ENCODE measurements at regions not wholly inside any gene's neighbourhood (a gene's known extent, or its start where the extent isn't known, plus 50 kb on each side); places are given as distances from the start of the nearest gene placed in this dataset.

DNA sequence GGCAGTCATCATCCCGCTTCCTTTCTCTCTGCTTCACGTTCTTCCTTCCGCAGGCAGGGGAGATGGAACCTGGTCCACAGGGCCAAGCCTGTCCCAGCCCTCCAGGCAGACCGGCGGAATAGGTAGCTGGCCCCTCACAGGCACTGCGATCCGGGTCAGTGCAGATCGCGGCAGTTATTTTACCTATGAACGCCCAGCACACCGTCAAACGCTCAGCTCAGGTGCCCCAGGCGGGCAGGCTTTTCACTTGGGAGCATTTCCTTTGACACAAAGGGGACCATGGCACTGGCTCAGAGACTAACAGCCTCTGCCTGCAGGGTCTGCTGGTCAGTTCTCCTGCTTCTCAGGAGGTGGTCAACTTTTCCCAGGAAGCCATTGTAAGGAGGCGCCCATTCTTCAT lies 97.0 kb upstream of the ZNF98 start:
- ChIA-PET POLR2A (no interaction called here), CTCF (ENCODE audit: low intra/inter-chr PET ratio, low total read pairs) (no interaction called here)
- no peak for DNase-seq (ENCODE audit: low spot score)
- ATAC-seq = no peak
- no peak overlapping the region for H3K27ac ChIP-seq (ENCODE audit: extremely low read length, insufficient read depth, low read length)
- no TSS peak for BruUV-seq (replicated peaks)
- intact Hi-C loops (cut with micrococcal nuclease; ENCODE audit: unreplicated experiment) = no loop called here
- in situ Hi-C loops (cut with HindIII; ENCODE audit: extremely low pct_ligation_motif_present, low pct_unique_long_range_greater_than_20kb) = no loop called here
- FAIRE-seq = no peak
- WGBS (ENCODE audit: low lambda C conversion rate) = 72% methylated on average over 9 of the region's 14 CpGs
- no peaks in the 10 kb centered on the region for H3K79me2 ChIP-seq (ENCODE audit: insufficient read depth, low read length)
- H3K9ac ChIP-seq (ENCODE audit: insufficient read depth, low read depth, low read length) = no peak overlapping the region
- H4K20me1 ChIP-seq (ENCODE audit: insufficient read depth, low read length) = no peaks in the 10 kb centered on the region
- H2AFZ ChIP-seq (ENCODE audit: low read length) = no peak overlapping the region
- no peaks in the 10 kb centered on the region for H3K4me1 ChIP-seq (ENCODE audit: insufficient read depth, low read length)
- peaks cover 91% of the 10 kb centered on the region for H3K9me3 ChIP-seq (ENCODE audit: low read length)
- H3K4me3 ChIP-seq (replicated peaks in 1 of 3; ENCODE audit: insufficient read depth in 1 of 3, low read depth in 2 of 3, low read length in 3 of 3) = no peak overlapping the region
- no peaks in the 10 kb centered on the region for H3K36me3 ChIP-seq (replicated peaks in 1 of 2; ENCODE audit: control insufficient read depth in 1 of 2, insufficient read depth in 2 of 2, low read length in 2 of 2)
- H3K4me2 ChIP-seq (ENCODE audit: low read depth, low read length) = no peak overlapping the region
- no peaks in the 10 kb centered on the region for H3K27me3 ChIP-seq (ENCODE audit: control insufficient read depth in 1 of 2, insufficient read depth in 2 of 2, low read length in 2 of 2)
- TF ChIP-seq ZHX2 (IDR thresholded peaks at IDR 0.05; ENCODE audit: low read depth) = no peak
- TF ChIP-seq ZHX2 (CRISPR knock-in tag; IDR thresholded peaks at IDR 0.05; ENCODE audit: borderline replicate concordance) = no peak
- TF ChIP-seq KDM5A (IDR thresholded peaks at IDR 0.05; ENCODE audit: borderline replicate concordance, low read length) = no peak
- TF ChIP-seq KAT8 (CRISPR knock-in tag; IDR thresholded peaks at IDR 0.05) = no peak
- no peak for TF ChIP-seq ARHGAP35 (CRISPR knock-in tag; IDR thresholded peaks at IDR 0.05; ENCODE audit: borderline replicate concordance)
- TF ChIP-seq ZFP36 (IDR thresholded peaks at IDR 0.05; ENCODE audit: borderline replicate concordance, low read depth, low read length, partially characterized antibody) = no peak
- TF ChIP-seq TIGD3 (CRISPR knock-in tag; IDR thresholded peaks at IDR 0.05; ENCODE audit: borderline replicate concordance) = no peak
- TF ChIP-seq ZNF83 (CRISPR knock-in tag; IDR thresholded peaks at IDR 0.05; ENCODE audit: borderline replicate concordance) = no peak
- TF ChIP-seq TCF7 (IDR thresholded peaks at IDR 0.05; ENCODE audit: low read depth) = no peak
- no peak for TF ChIP-seq SAFB2 (CRISPR knock-in tag; IDR thresholded peaks at IDR 0.05; ENCODE audit: borderline replicate concordance, low read depth)
- TF ChIP-seq SP140L (CRISPR knock-in tag; IDR thresholded peaks at IDR 0.05; ENCODE audit: borderline replicate concordance) = no peak
- no peak for TF ChIP-seq ZNF33B (CRISPR knock-in tag; IDR thresholded peaks at IDR 0.05)
- no peak for TF ChIP-seq MTF2 (CRISPR knock-in tag; IDR thresholded peaks at IDR 0.05; ENCODE audit: borderline replicate concordance)
- TF ChIP-seq PHB2 (IDR thresholded peaks at IDR 0.05; ENCODE audit: partially characterized antibody) = no peak
- TF ChIP-seq PTBP1 (IDR thresholded peaks at IDR 0.05; ENCODE audit: low read depth, low read length, poor library complexity, severe bottlenecking) = no peak
- no peak for TF ChIP-seq TGIF2 (CRISPR knock-in tag; IDR thresholded peaks at IDR 0.05)
- TF ChIP-seq CREB3 (CRISPR knock-in tag; IDR thresholded peaks at IDR 0.05) = no peak
